Glomerular endothelial cell (primary cell): ENCODE measurements at regions not wholly inside any gene's neighbourhood (a gene's known extent, or its start where the extent isn't known, plus 50 kb on each side); places are given as distances from the start of the nearest gene placed in this dataset.
"Not testable (repeated sequence)": the region's sequence is repeated elsewhere in the genome, so short reads cannot be mapped to it uniquely, and the experiment has no call there.

Source experiments
- DNase-seq: peaks from one replicate; pipeline ENCODE4 v3.0.0-alpha.2; 2011; ENCODE audit warnings: low read depth, low spot score; ENCODE audit errors: extremely low read depth

- no peak for DNase-seq
Measured at GRCh38 chr1:96557336-96557735, 164.2 kb upstream of the PTBP2 start.

- DNase-seq, result no peak
Measured at GRCh38 chr1:96558635-96559034, 162.9 kb upstream of the PTBP2 start.

GRCh38 chr1:96559181-96559580 is 162.4 kb upstream of the PTBP2 start:
- DNase-seq, result no peak

GRCh38 chr1:96559707-96560596 is 161.6 kb upstream of the PTBP2 start:
- no peak for DNase-seq

- no peak for DNase-seq
Measured at GRCh38 chr1:96562094-96562493, 159.5 kb upstream of the PTBP2 start.

- DNase-seq, result not testable (repeated sequence)
Measured at GRCh38 chr1:96564401-96564800, 157.2 kb upstream of the PTBP2 start.

GRCh38 chr1:96565546-96565945 is 156.0 kb upstream of the PTBP2 start:
- no peak for DNase-seq

- DNase-seq, result no peak
Measured at GRCh38 chr1:96568639-96569038, 152.9 kb upstream of the PTBP2 start.

- DNase-seq, result no peak
Measured at GRCh38 chr1:96569288-96569687, 152.3 kb upstream of the PTBP2 start.

- no peak for DNase-seq
Measured at GRCh38 chr1:96579636-96580035, 141.9 kb upstream of the PTBP2 start.

- DNase-seq, result no peak
Measured at GRCh38 chr1:96580920-96581319, 140.7 kb upstream of the PTBP2 start.

- DNase-seq, result no peak
Measured at GRCh38 chr1:96581772-96582171, 139.8 kb upstream of the PTBP2 start.

GRCh38 chr1:96583903-96584302 is 137.7 kb upstream of the PTBP2 start:
- DNase-seq, result no peak

- no peak for DNase-seq
Measured at GRCh38 chr1:96587222-96587621, 134.4 kb upstream of the PTBP2 start.

- DNase-seq, result no peak
Measured at GRCh38 chr1:96588416-96588995, 133.1 kb upstream of the PTBP2 start.

GRCh38 chr1:96595530-96595929 is 126.1 kb upstream of the PTBP2 start:
- not testable (repeated sequence) for DNase-seq

GRCh38 chr1:96596226-96596922 is 125.2 kb upstream of the PTBP2 start:
- no peak for DNase-seq

GRCh38 chr1:96597218-96597617 is 124.4 kb upstream of the PTBP2 start:
- DNase-seq, result no peak

- no peak for DNase-seq
Measured at GRCh38 chr1:96598416-96599168, 123.0 kb upstream of the PTBP2 start.

- not testable (repeated sequence) for DNase-seq
Measured at GRCh38 chr1:96604620-96605019, 117.0 kb upstream of the PTBP2 start.

- DNase-seq, result not testable (repeated sequence)
Measured at GRCh38 chr1:96617375-96617774, 104.2 kb upstream of the PTBP2 start.
